GM19324 (cell line): ENCODE measurements at regions not wholly inside any gene's neighbourhood (a gene's known extent, or its start where the extent isn't known, plus 50 kb on each side); places are given as distances from the start of the nearest gene placed in this dataset.

Experiments
- ATAC-seq: cut with Tn5 transposase; IDR thresholded peaks from one replicate; pipeline ENCODE4 v1.9.1; 2021; ENCODE audit warnings: mild to moderate bottlenecking, moderate library complexity; ENCODE audit not compliant: unreplicated experiment, low FRiP score

DNA sequence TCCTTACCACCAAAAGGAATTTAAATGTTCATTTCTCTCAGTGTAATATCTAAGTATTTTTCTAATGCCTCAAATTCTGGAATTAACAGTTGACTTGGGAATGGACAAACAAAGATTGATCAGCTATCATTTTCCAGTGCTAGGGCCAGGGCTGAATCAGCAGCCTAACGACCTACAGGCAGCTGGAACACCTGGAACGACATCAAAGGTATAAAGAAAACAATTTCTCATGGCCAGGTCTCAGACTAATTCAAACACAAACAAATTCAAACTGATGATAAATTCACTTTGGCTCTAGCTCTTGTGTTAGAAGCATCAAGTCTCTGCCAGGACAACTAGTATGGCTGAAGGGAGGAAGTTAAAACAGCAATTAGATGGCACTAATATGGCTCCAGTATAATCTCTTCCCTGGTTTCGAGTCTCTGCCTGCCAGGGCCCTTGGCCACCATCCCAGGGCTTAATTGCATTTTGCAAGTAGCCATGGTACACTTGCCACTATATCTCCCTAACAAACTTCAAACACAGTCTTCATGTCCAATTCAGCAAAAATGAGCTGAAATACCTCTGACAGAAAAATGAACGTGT, 70.2 kb upstream of the FSHR start:
- ATAC-seq: no peak

DNA sequence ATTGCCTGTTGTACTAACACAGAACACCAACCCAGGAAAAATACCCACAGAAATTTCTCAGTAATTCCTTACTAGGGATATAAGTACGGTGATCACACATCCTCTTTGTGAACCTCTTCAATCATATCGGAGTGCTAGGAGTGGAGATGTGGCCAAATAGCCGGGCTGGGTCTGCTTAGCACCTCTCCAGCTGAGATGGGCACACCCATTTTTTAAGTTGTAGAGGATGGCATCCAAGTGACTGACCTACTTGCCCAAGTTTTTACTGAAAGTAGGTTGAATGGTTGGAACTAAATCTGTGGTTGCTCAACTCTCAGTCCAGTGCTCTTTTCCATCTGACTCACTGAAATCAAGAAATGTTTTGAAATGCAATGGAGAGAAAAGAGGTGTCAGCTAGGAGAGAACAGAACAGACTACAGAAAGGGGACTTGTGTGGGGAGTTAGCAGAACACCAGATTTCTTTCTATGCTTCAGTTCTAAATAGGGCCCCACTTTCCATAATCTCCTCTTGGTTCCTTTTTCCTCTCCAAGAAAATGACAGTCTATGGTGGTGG, 68.7 kb upstream of the FSHR start:
- ATAC-seq: no peak

DNA sequence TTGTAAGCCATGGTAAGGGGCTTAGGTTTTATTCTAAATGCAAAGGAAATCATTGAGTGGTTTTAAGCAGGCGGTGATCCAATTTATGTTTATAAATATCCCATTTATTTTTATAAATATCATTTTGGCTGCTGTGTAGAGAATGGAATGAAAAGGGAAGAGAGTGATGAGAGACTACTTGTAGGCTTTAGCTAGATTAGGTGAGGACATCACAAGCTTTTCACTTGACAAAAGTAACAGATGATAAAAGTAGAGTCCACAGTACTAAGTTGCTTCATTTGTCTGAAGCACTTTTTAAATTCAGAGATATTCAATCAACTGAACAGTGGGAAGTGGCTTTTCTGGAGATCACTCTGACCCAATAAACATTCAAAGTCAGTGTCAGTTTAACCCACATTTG, 65.4 kb upstream of the FSHR start:
- no peak for ATAC-seq

DNA sequence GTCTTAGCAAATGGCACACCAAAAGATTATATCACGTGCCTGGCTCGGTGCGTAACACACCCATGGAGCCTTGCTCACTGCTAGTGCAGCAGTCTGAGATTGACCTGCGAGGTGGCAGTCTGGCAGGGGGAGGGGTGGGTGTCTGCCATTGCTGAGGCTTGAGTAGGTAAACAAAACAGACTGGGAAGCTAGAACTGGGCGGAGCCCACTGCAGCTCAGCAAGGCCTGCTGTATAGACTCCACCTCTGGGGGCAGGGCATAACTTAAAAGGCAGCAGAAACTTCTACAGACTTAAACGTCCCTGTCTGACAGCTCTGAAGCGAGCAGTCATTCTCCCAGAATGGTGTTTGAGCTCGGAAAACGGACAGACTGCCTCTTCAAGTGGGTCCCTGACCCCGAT, 55.9 kb upstream of the FSHR start:
- ATAC-seq: no peak

DNA sequence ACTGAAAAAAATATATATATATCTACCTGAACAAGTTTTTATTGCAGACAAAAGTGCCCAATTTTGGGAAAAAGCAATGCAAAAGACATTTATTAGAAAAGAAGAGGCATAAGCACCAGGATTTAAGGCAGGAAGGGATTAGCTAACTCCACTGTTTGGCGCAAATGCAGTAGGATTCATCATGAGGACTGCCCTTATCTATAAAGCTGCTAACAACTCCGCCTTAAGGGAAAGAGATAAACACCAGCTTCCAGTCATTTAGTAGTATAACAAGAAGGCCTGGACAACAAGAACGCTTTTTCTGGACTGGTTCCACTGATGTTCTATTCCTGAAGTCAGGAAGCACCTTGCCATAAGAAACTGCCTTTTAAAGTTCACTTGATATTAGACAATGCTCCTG, 52.9 kb upstream of the FSHR start:
- ATAC-seq: no peak
